HCT116 (cell line): ENCODE measurements at regions not wholly inside any gene's neighbourhood (a gene's known extent, or its start where the extent isn't known, plus 50 kb on each side); places are given as distances from the start of the nearest gene placed in this dataset.
"Not testable (repeated sequence)": the region's sequence is repeated elsewhere in the genome, so short reads cannot be mapped to it uniquely, and the experiment has no call there.

Experiments used
- ATAC-seq: fragments of 200-7000 bp; cut with Tn5 transposase; 2 replicates; pipeline ENCODE4 v1.9.1; 2020; ENCODE audit warnings: mild to moderate bottlenecking, moderate library complexity
- BruUV-seq: library from RNA; stranded (reverse); fragments of 400-500 nt; replicated peaks from 2 replicates; lab custom pipeline; 2021; lab: Mats Ljungman, UMichigan
- CTCF ChIA-PET: fragments of 300-600 bp; sonication (Branson Sonifier 250); formaldehyde crosslinking; loops from one replicate; lab custom pipeline; 2021; ENCODE audit warnings: antibody characterized with exemption; lab: Charles Lee
- POLR2A ChIA-PET: fragments of 300-600, 350-600 bp; sonication (Branson Sonifier 250); formaldehyde crosslinking; loops from one replicate; lab custom pipeline; 2021; ENCODE audit warnings: antibody characterized with exemption; lab: Charles Lee
- RAD21 ChIA-PET, 2 experiments: fragments of 300-600 bp; sonication (Branson Sonifier 250); formaldehyde crosslinking; loops; one replicate each; lab custom pipeline; 2023; ENCODE audit warnings: low total read pairs in 2 of 2; ENCODE audit not compliant: uncharacterized antibody in 2 of 2, unreplicated experiment in 2 of 2, low non-redundant PET in 1 of 2; lab: Charles Lee
- DNase-seq: peaks from one replicate; pipeline ENCODE4 v3.0.0-alpha.2; 2010; ENCODE audit warnings: low read depth, low spot score
- H2AFZ ChIP-seq: fragments of 200-600 bp; shearing (Covaris generic), sonication (generic); 2 replicates; pipeline ENCODE4 v1.6.1; 2017; ENCODE audit warnings: low read depth, mixed run types, mixed read lengths, antibody characterized with exemption, low read length; ENCODE audit not compliant: poor library complexity, severe bottlenecking
- H3K27ac ChIP-seq: 2 replicates; pipeline ENCODE4 v1.5.1; 2012; ENCODE audit warnings: low read depth, low read length
- H3K27me3 ChIP-seq: fragments of 200-600 bp; sonication (generic); 2 replicates; pipeline ENCODE4 v1.6.1; 2016; ENCODE audit warnings: mixed run types, low read length, mixed read lengths; ENCODE audit not compliant: insufficient read depth
- H3K36me3 ChIP-seq, 2 experiments: fragments of 200-500 bp in 1 of 2; fragments of 200-600 bp in 1 of 2; sonication (Bioruptor generic) in 1 of 2; sonication (generic) in 1 of 2; 2 replicates each; pipeline versions ENCODE4 v1.5.1 to v1.6.1; 2014 to 2016; ENCODE audit warnings: low read length in 2 of 2, inconsistent platforms in 1 of 2, mixed read lengths in 1 of 2, mixed run types in 1 of 2; ENCODE audit not compliant: insufficient read depth in 2 of 2, control insufficient read depth in 1 of 2
- H3K4me1 ChIP-seq, 2 experiments: fragments of 200-600 bp in 1 of 2; sonication (generic) in 1 of 2; 2 replicates each; pipeline versions ENCODE4 v1.5.1 to v1.6.1; 2012 to 2017; ENCODE audit warnings: low read length in 2 of 2, inconsistent platforms in 1 of 2, mild to moderate bottlenecking in 1 of 2, mixed read lengths in 1 of 2, mixed run types in 1 of 2, moderate library complexity in 1 of 2; ENCODE audit not compliant: insufficient read depth in 2 of 2, control insufficient read depth in 1 of 2
- H3K4me2 ChIP-seq: fragments of 200-600 bp; sonication (generic); 2 replicates; pipeline ENCODE4 v1.6.1; 2017; ENCODE audit warnings: mixed run types, low read length, mixed read lengths
- H3K4me3 ChIP-seq, 2 experiments: fragments of 200-600 bp in 1 of 2; sonication (generic) in 1 of 2; replicated peaks in 1 of 2; 2 replicates each; pipeline ENCODE4 v1.5.1; 2011 to 2016; ENCODE audit warnings: low read length in 2 of 2, control low read depth in 1 of 2, low read depth in 1 of 2, mild to moderate bottlenecking in 1 of 2, mixed read lengths in 1 of 2, mixed run types in 1 of 2
- H3K79me2 ChIP-seq: fragments of 200-600 bp; sonication (generic); 2 replicates; pipeline ENCODE4 v1.6.1; 2017; ENCODE audit warnings: mild to moderate bottlenecking, mixed run types, low read length, moderate library complexity, mixed read lengths; ENCODE audit not compliant: insufficient read depth
- H3K9ac ChIP-seq: fragments of 200-600 bp; sonication (generic); 2 replicates; pipeline ENCODE4 v1.6.1; 2016; ENCODE audit warnings: low read length, mixed read lengths
- H3K9me2 ChIP-seq: fragments of 200-600 bp; sonication (generic), shearing (Covaris generic); 2 replicates; pipeline ENCODE4 v1.6.1; 2017; ENCODE audit warnings: mixed run types, mild to moderate bottlenecking, moderate library complexity; ENCODE audit not compliant: insufficient read depth
- H3K9me3 ChIP-seq, 2 experiments: fragments of 200-500 bp in 1 of 2; fragments of 200-600 bp in 1 of 2; sonication (Bioruptor generic) in 1 of 2; sonication (generic) in 1 of 2; 2 replicates each; pipeline ENCODE4 v1.6.1; 2014 to 2017; ENCODE audit warnings: low read length in 2 of 2, mixed read lengths in 2 of 2, inconsistent platforms in 1 of 2, low read depth in 1 of 2, mild to moderate bottlenecking in 1 of 2, mixed run types in 1 of 2, moderate library complexity in 1 of 2; ENCODE audit not compliant: control insufficient read depth in 1 of 2, insufficient read depth in 1 of 2
- H4K20me1 ChIP-seq: fragments of 200-600 bp; sonication (generic), shearing (Covaris generic); 2 replicates; pipeline ENCODE4 v1.6.1; 2017; ENCODE audit warnings: mixed run types, mild to moderate bottlenecking, moderate library complexity; ENCODE audit not compliant: insufficient read depth
- FOSL1 ChIP-seq: IDR thresholded peaks from 2 replicates; pipeline ENCODE4 v1.6.1; 2012; ENCODE audit warnings: low read depth
- RAD21 ChIP-seq: IDR thresholded peaks from 2 replicates; pipeline ENCODE4 v1.6.1; 2012; ENCODE audit warnings: low read depth, mild to moderate bottlenecking
- ZNF274 ChIP-seq: fragments of 200-500 bp; sonication (Bioruptor generic); IDR thresholded peaks from 2 replicates; pipeline ENCODE4 v1.6.1; 2014; ENCODE audit warnings: mild to moderate bottlenecking, low read depth, low read length, inconsistent platforms
- intact Hi-C: fragments of 100-400 bp; cut with micrococcal nuclease; formaldehyde crosslinking; loops from 2 replicates; pipeline ENCODE4 v1.10.0; 2022
- TF ChIP-seq, protein P1 (sequence below): IDR thresholded peaks from 2 replicates; pipeline ENCODE4 v1.6.1; 2012

DNA sequence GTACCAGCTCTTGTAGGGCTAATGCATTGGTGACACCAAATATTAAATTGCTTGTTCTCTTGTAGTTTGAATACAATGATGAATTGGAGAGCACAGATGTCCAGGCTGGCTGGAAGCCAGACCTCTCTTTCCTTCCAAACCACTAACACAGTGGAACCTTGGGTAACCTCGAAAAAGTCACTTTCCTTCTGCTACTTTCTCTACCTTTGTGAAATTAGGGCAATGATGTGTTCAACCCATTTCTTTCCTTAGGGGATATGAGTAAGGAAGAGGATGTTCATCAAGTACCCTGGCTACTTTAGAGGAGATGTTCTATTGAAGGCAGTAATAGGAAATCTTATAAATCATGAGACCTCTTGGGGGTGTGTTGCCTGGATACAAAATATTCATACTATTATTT is 55.7 kb downstream of the XCL2 start:
- intact Hi-C loops = no loop called here
- ChIA-PET RAD21 (no interaction called here), POLR2A (no interaction called here), CTCF (no interaction called here)
- TF ChIP-seq ZNF274 (no peak), RAD21 (no peak), FOSL1 (no peak)
- TF ChIP-seq, protein P1, sequence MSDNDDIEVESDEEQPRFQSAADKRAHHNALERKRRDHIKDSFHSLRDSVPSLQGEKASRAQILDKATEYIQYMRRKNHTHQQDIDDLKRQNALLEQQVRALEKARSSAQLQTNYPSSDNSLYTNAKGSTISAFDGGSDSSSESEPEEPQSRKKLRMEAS = no peak
- no peak for ATAC-seq
- Histone ChIP-seq H4K20me1 (no peaks in the 10 kb centered on the region), H2AFZ (no peak overlapping the region), H3K79me2 (no peaks in the 10 kb centered on the region), H3K9ac (no peak overlapping the region), H3K36me3 (no peaks in the 10 kb centered on the region), H3K4me2 (no peak overlapping the region), H3K27me3 (no peaks in the 10 kb centered on the region), H3K9me3 (no peaks in the 10 kb centered on the region), H3K9me2 (no peaks in the 10 kb centered on the region), H3K4me1 (no peaks in the 10 kb centered on the region), H3K27ac (no peak overlapping the region), H3K4me3 (no peak overlapping the region)
- BruUV-seq = no TSS peak
- DNase-seq = no peak

GRCh38 chr1:168486820-168487219 is 57.0 kb downstream of the XCL2 start:
- H3K4me2 ChIP-seq, H3K9me2 ChIP-seq, H3K36me3 ChIP-seq, intact Hi-C loops, H3K4me3 ChIP-seq, H3K27me3 ChIP-seq, DNase-seq, H3K27ac ChIP-seq, H3K4me1 ChIP-seq, CTCF ChIA-PET, POLR2A ChIA-PET, H4K20me1 ChIP-seq, BruUV-seq, H3K9me3 ChIP-seq, H3K9ac ChIP-seq, ATAC-seq, H2AFZ ChIP-seq, H3K79me2 ChIP-seq: not testable (repeated sequence)
- RAD21 ChIA-PET = interaction anchor here in 1 of 2 experiments (0.7 kb wide), 1 partner anchor 151 kb away, joined by 5 read pairs; no protein-coding TSS in a partner anchor
